Neural progenitor cell (in vitro differentiated cells): ENCODE measurements at regions not wholly inside any gene's neighbourhood (a gene's known extent, or its start where the extent isn't known, plus 50 kb on each side); places are given as distances from the start of the nearest gene placed in this dataset.

ENCODE experiments used
- CTCF ChIP-seq: fragments of 200-600 bp; sonication (generic); IDR thresholded peaks from 2 replicates; pipeline ENCODE4 v1.5.1; 2017; ENCODE audit warnings: antibody characterized with exemption, mild to moderate bottlenecking
- EZH2 ChIP-seq: fragments of 200-600 bp; sonication (generic); IDR thresholded peaks from 2 replicates; pipeline ENCODE4 v1.6.1; 2017; ENCODE audit warnings: antibody characterized with exemption, mild to moderate bottlenecking, moderate library complexity

GRCh38 chr6:129773304-129773703 lies 63.3 kb upstream of the ARHGAP18 start:
- no peak for TF ChIP-seq EZH2
- no peak for TF ChIP-seq CTCF
